HEK293T (cell line): ENCODE measurements at regions not wholly inside any gene's neighbourhood (a gene's known extent, or its start where the extent isn't known, plus 50 kb on each side); places are given as distances from the start of the nearest gene placed in this dataset.

ENCODE experiments used
- BHLHE40 ChIP-seq: fragments of 450-650 bp; IDR thresholded peaks from 2 replicates; pipeline ENCODE4 v1.6.1; 2016; ENCODE audit warnings: mild to moderate bottlenecking, moderate library complexity, borderline replicate concordance
- CTBP1 ChIP-seq: fragments of 450-650 bp; IDR thresholded peaks from 2 replicates; pipeline ENCODE4 v1.6.1; 2016; ENCODE audit warnings: borderline replicate concordance
- FOXA1 ChIP-seq: fragments of 450-650 bp; IDR thresholded peaks from 2 replicates; pipeline ENCODE4 v1.6.1; 2016; ENCODE audit warnings: mild to moderate bottlenecking
- FOXK2 ChIP-seq: fragments of 450-650 bp; IDR thresholded peaks from 2 replicates; pipeline ENCODE4 v1.6.1; 2016; ENCODE audit warnings: mild to moderate bottlenecking
- FOXM1 ChIP-seq: fragments of 450-650 bp; IDR thresholded peaks from 2 replicates; pipeline ENCODE4 v1.6.1; 2017; ENCODE audit warnings: mild to moderate bottlenecking, borderline replicate concordance
- L3MBTL2 ChIP-seq: fragments of 450-650 bp; conservative IDR thresholded peaks from 2 replicates; pipeline ENCODE4 v1.6.1; 2016; ENCODE audit warnings: mild to moderate bottlenecking
- SP1 ChIP-seq: fragments of 450-650 bp; IDR thresholded peaks from 2 replicates; pipeline ENCODE4 v1.6.1; 2017
- SUZ12 ChIP-seq: fragments of 450-650 bp; IDR thresholded peaks from 2 replicates; pipeline ENCODE4 v1.6.1; 2016; ENCODE audit warnings: mild to moderate bottlenecking
- TF ChIP-seq, protein P1 (sequence below): fragments of 450-650 bp; IDR thresholded peaks from 2 replicates; pipeline ENCODE4 v1.6.1; 2016

DNA sequence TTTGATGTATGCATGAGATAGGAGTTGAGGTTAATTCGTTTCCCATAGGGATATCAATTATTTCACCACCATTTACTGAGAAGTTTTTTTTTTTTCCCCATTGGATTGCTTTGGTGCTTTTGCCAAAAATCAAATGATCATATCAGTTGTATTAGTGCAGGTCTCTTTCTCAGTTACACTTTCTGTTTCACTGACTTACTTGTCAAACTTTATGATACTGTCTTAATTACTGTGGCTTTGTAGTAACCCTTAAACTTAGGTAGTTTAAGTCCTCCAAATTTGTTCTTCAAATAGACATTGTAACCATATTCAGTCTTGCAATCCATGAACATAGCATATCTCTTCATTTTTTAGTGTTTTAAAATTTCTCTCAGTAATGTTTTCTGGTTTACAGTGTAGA, 259.9 kb upstream of the SLCO3A1 start:
- TF ChIP-seq FOXK2 = no peak
- TF ChIP-seq FOXA1 = no peak
- no peak for TF ChIP-seq BHLHE40
- TF ChIP-seq SUZ12 = no peak
- no peak for TF ChIP-seq FOXM1
- TF ChIP-seq CTBP1 = no peak
- TF ChIP-seq, protein P1, sequence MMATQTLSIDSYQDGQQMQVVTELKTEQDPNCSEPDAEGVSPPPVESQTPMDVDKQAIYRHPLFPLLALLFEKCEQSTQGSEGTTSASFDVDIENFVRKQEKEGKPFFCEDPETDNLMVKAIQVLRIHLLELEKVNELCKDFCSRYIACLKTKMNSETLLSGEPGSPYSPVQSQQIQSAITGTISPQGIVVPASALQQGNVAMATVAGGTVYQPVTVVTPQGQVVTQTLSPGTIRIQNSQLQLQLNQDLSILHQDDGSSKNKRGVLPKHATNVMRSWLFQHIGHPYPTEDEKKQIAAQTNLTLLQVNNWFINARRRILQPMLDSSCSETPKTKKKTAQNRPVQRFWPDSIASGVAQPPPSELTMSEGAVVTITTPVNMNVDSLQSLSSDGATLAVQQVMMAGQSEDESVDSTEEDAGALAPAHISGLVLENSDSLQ = no peak
- no peak for TF ChIP-seq L3MBTL2
- TF ChIP-seq SP1 = no peak
